ENCODE measurements at regions not wholly inside any gene's neighbourhood (a gene's known extent, or its start where the extent isn't known, plus 50 kb on each side); places are given as distances from the start of the nearest gene placed in this dataset.
"Not testable (repeated sequence)": the region's sequence is repeated elsewhere in the genome, so short reads cannot be mapped to it uniquely, and the experiment has no call there.

- no peak for DNase-seq
Observed at GRCh38 chr2:36163520-36164254, 191.9 kb upstream of the CRIM1 start.

GRCh38 chr2:36157093-36157492 is 198.5 kb upstream of the CRIM1 start:
- DNase-seq = not testable (repeated sequence)

GRCh38 chr2:36147670-36148390 is 207.7 kb upstream of the CRIM1 start:
- peak; percentile 82 for DNase-seq

- DNase-seq = peak; percentile 40
Observed at GRCh38 chr2:36146765-36147164, 208.8 kb upstream of the CRIM1 start.

GRCh38 chr2:36140391-36140790 is 215.2 kb upstream of the CRIM1 start:
- no peak for DNase-seq

GRCh38 chr2:36137612-36138011 is 218.0 kb upstream of the CRIM1 start:
- peak; percentile 15 for DNase-seq

GRCh38 chr2:36134281-36134680 is 221.3 kb upstream of the CRIM1 start:
- DNase-seq = no peak

GRCh38 chr2:36128359-36128758 is 227.2 kb upstream of the CRIM1 start:
- no peak for DNase-seq

- no peak for DNase-seq
Observed at GRCh38 chr2:36125702-36126101, 229.9 kb upstream of the CRIM1 start.

- peak; percentile 46 for DNase-seq
Observed at GRCh38 chr2:36123995-36124394, 231.6 kb upstream of the CRIM1 start.

GRCh38 chr2:36097022-36097421 is 258.6 kb upstream of the CRIM1 start:
- DNase-seq = no peak

- not testable (repeated sequence) for DNase-seq
Observed at GRCh38 chr2:36091844-36092741, 263.5 kb upstream of the CRIM1 start.

GRCh38 chr2:36088716-36089328 is 266.8 kb upstream of the CRIM1 start:
- no peak for DNase-seq

GRCh38 chr2:36087344-36087743 is 268.2 kb upstream of the CRIM1 start:
- no peak for DNase-seq

- DNase-seq = no peak
Observed at GRCh38 chr2:36079793-36080192, 275.8 kb upstream of the CRIM1 start.

- DNase-seq = no peak
Observed at GRCh38 chr2:36074008-36074407, 281.6 kb upstream of the CRIM1 start.

GRCh38 chr2:36071698-36072097 is 283.9 kb upstream of the CRIM1 start:
- no peak for DNase-seq

GRCh38 chr2:36069074-36069473 is 286.5 kb upstream of the CRIM1 start:
- no peak for DNase-seq

GRCh38 chr2:36068086-36068485 is 287.5 kb upstream of the CRIM1 start:
- DNase-seq = no peak

- no peak for DNase-seq
Observed at GRCh38 chr2:36060133-36060532, 295.4 kb upstream of the CRIM1 start.

- DNase-seq = no peak
Observed at GRCh38 chr2:36059691-36060090, 295.9 kb upstream of the CRIM1 start.

- DNase-seq = no peak
Observed at GRCh38 chr2:36058953-36059352, 296.6 kb upstream of the CRIM1 start.

GRCh38 chr2:36058076-36058475 is 297.5 kb upstream of the CRIM1 start:
- DNase-seq = no peak
